DMS153 treated with DMSO at 0.1 percent for 48 hours (cell line): ENCODE measurements at regions not wholly inside any gene's neighbourhood (a gene's known extent, or its start where the extent isn't known, plus 50 kb on each side); places are given as distances from the start of the nearest gene placed in this dataset.

ENCODE experiments used
- DNase-seq: peaks from one replicate; lab custom pipeline; 2025; ENCODE audit not compliant: unreplicated experiment; lab: John Stamatoyannopoulos, UW

DNA sequence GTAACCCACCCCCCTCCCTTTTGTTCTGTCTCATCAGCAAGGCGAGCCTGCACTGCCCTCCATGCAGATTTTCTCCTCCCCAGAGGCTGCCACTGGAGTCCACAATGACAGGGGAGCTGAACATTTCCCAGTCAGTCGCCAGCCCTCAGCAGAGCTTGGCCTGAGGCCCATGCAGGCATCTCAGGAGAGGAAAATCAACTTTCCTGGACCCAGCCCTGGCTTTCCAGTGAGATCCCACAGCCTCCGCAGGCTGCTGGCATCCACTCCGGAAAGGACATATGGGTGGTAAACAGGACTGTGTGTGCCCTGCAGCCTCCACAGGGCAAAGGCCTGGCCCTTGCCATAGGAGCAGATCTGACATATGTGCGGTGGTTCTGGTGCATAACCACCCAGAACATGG lies 253.8 kb downstream of the TNS1 start:
- no peak for DNase-seq

DNA sequence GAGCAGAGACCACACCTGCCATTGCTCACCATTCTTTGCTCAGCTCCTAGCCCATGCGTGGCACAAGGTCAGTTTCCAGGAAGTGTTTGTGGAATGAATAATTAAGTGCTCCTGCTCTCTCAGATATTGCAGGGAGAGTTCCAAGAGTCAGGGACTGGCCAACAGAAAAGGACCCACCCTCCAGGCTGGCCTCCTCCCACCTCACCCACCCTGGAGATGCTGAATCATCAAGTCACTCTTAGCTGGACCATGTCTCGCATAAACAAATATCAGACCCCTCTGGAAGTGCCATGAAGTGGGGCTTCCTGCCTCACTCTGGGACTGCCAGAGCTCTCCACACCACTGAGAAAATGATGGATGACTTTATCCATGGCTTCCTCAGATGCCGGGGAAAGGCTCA lies 256.0 kb downstream of the TNS1 start:
- DNase-seq: no peak

DNA sequence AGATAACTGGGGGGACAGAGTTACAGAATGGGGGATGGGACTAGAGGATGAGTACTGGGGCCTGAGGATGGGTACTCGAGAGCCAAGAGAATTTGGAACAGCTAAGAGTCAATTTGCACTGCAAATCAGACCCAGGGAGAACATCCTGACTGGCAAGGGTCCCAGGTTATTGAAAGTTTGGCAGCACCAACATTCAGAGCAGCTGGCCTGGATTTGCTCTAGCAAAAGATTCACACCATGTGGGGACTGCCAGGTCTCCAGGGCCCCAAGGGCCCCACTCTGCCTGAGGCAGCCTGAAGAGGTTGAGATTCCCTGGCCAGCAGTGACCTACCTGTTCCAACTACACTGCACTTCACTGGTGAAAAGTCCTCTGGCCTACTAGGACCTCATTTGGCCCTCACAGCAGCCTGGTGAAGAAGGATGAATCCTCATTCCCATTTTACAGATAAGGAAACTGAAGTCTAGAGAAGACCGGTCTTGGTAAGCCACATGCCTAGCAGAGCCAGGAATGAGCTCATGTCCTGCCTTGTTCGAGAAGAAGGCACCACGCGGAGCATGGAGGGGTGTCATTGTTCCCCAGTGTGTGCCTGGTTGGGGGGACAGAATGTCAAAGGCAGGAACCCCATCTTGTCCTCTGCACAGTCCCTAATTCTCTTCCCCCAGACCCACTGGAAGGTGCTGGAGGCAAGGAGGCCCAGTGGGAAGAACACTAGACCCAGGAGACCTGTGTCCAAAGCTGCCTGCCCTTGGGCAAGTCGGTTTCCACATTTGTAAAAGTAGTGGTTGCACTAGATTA lies 258.6 kb downstream of the TNS1 start:
- no peak for DNase-seq

DNA sequence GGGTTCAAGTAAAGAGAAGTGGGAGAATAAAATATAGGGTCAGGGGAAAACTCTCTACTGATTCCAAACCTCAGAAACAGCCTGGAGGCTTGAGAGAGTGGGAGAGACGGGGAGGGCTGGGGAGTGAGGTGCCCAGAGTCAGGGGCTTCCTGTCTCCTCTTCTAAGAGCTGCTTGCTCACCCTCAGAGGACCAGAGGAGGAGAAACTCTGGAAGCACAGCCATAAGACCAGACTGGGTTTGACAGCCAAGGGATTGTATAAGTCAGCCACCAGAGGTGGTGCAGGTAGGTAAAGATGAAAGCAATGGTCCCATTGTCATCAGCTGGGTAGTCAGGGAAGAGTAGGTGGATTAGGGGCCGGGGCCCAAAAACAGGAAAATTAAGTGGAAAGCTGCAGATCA lies 259.4 kb downstream of the TNS1 start:
- DNase-seq: no peak

DNA sequence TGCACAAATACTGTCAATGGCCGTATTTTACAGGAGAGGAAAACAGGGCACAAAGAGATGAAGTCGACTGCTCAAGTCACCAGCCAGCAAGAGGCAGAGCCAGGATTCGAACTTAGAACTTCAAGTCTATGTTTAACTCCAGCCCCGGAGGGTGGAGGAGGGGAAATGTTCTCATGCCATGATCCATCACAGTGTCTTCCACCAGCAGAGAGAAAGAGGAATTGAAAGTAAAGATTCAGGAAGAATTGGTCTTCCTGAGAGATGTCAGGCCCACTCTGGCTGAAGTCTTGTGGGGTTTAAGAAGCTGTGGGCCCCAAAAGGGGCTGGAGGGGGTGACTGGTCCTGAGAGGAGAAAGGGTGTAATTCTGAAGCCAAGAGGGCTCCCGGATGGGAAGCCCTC lies 260.0 kb downstream of the TNS1 start:
- no peak for DNase-seq

DNA sequence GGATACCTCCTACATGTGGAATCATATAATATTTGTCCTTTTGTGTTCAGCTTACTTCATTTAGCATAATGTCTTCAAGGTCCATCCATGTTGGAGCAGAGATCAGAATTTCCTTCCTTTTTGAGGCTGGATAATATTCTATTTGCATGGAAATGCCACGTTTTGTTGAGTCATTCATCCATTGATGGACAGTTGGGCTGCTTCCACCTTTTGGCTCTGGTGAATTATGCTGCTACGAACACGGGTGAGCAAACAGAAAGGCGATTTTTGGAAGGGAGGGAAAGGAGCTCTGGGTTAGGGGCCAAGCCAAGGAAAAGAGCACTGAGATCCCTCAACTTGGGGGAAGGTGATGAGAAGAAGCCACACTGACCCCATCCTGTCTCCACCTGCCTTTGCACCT lies 260.5 kb downstream of the TNS1 start:
- DNase-seq: no peak

DNA sequence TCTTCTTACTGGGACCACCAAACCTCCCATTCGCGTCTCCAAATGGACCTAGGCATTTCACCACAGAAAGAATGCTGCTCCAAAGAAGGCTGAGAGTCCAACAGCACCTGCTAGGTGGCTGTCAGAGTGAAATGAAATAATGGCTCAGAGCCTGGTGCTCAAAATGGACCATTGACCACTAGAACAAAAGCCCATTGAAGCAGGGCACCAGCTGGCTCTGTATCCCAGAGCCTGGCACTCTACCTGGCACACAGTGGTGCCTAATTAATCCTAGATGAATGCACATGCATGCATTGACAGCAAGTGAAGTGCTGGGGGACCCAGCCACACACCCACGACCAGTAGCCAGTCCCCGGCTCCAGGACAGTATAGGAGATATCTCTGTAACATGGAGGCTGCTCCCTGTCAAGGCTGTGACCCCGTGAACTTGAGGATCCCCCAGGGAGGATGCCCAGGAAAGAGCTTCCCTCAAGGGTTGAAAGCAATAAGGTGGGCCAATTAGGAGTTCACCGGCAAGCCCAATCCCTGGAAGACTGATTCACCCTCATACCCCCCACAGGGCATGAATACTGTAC lies 261.3 kb downstream of the TNS1 start:
- no peak for DNase-seq

DNA sequence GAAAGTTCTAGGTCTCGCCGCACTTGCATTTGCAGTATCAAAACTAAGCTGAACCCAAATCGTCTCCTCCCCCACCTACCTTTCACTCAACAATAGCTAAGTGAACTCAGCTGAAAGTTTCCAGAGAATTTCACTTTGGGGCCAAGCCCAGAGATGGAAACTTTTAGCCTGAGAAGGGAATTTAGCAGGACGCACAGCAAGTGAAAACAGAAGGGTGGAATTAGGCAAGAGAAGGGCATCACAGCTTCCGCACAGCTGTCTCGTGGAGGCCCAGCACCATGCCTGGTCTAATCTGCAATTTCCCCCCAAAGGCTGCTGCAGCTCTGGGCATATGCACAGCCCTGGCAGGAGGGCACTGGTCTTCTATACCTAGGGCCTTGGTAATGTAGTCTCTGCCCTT lies 262.0 kb downstream of the TNS1 start:
- DNase-seq: no peak

DNA sequence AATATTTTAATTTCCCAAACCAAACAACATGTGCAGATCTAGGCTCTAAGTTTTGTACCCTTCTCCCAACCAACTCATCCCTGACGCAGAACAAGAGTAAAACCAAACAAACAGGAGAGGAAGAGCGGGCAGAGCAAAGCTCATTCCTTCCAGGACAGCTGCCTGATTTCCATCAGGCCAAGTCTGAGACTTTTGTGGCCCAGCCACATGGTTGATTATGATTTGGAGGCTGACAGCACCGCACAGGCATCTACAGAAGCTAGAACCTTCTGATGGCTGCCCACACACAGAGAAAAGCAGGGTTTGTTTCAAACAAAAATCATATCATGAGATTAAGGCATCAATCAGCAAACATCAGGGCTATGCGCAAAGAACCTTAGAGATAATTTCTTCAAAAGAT lies 262.6 kb downstream of the TNS1 start:
- no peak for DNase-seq

DNA sequence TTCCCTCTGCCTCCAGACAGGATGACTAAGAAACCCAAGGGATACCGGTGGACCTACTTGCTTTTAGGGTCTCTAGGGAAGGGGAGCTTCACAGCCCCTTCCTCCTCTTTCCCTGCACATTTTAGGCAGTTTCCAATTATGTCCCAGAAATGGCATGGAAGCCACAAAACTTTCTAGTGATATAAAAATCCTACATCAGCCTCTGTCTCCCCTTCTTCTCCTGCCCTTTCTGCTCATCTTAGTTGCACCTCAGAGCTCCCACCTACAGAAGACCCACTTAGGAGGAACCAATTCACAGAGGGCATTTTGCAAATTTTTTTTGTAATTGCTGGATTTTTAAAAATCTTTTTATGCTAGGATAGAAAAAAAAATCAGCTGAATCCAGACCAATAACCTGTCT lies 263.1 kb downstream of the TNS1 start:
- DNase-seq: no peak

DNA sequence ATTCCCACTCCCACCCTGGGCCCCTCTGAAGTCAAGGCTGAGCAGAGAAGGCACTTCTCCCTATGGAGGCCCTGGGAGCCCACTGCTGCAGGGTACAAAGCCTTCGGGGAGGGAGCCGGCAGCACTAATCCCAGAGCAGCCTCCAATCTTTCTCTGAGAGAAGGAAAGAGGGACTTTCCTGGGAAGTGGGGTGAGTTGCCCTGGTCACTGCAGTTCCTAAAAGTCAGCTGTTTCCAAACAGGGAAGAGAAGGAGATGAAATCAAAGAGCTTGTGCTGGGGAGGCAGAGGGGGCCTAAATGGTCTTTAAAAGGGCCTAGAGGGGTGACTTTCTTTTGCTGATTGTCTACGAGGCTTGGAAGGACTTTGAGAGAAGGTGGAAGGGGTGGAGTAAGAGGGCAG lies 264.7 kb downstream of the TNS1 start:
- DNase-seq: no peak

DNA sequence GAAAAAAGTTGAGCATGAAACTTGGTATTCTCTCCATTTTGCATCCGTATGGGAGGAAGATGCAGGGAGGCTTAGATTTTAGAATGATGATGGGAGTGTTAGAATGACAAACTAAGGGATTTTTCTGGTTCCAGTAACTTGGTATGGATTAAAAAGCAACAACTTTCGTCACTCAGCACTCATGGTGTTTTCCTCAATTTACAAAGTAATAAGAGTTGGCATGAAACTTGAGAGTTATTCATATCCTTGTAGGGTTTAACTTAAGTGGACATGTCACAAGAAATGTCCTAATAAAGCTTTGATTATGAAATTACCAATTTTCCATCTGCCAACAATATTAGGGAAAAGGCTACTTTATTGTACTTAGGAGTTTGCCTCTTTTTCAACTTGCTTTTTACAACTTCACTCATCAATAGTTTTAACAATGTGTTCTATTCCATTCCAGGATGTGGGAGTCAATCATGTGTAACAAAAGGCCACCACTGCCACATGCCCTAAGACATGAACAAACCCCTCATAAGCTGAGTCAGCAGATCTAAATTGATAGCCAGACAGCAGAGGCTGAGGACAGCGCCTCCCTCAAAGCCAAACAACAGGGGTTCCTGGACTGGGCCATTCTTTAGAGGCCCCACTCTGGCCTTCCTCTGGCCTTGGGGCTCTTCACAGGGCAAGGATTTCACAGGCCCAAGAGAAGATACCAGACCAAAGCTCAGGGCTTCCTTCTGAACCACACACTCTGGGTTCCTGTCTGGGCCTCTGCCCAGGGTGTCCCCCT lies 265.8 kb downstream of the TNS1 start:
- DNase-seq: no peak

DNA sequence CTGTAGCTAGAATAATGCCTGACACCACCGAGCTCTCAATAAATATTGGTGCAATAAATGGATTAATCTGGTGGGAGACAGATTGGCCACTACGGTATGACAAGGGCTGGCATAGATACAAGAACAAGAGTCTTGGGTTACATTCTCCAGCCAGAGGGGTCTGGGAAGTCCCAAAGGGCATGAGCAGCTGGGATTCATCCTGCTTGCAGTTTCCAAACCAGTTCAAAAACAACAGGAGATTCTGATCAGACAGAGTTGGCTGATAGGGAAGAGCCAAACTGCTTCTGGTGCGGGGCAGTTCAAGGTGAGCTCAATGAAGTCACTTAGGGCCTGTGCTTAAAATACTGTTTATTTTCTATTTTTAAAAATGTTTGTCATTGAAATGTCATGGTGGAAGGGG lies 266.9 kb downstream of the TNS1 start:
- no peak for DNase-seq

DNA sequence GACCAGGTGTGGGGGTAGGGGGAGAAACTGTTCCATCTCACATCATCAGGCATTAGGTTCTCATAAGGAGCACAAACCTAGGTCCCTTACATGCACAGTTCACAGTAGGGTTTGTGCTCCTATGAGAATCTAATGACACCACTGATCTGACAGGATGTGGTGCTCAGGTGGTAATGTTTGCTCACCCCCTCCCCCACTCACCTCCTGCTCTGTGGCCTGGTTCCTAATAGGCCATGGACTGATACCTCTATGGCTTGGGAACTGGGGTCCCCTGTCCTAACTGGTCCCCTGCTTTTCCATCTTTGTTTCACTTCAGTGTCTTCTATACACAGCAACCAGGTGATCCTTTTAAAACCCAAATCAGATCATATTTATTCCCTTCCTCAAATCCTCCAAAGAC lies 267.8 kb downstream of the TNS1 start:
- DNase-seq: no peak

DNA sequence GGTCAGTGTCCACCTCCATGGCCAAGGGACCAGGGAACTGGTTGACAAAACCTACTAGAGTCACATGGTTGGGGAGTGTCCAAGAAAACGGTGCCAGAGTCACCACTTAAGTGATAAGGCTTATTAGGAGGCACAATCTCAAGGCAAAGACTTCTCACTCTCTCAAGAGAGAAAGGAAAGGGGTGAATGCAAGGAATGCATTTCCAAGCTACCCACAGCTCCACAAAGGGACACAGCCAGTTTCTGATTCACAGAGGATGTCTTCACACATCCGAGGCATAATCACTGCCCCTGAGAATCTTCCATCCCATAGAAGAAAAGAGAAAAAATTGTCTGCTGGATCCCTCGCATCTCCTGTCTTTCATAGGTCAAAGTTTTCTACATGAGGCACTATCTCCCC lies 269.3 kb downstream of the TNS1 start:
- DNase-seq: no peak

DNA sequence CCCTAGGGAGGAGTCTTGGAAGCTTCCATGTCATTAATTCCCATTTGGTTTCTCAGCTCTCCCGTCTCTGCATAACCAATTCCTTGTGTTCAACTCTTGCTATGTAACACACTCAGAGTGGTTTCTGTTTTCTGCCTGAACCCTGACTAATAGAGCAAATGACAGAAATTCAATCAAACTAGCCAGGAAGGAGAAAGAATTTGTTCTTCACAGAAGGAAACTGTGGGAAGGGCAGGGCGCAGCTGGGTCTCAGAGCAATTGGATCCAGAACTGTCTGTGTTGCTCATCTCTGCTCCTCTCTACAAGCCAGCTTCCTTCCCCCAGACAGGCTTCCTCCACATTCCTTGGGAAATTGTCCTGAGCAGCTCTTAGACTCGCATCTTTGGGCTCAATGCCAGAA lies 269.8 kb downstream of the TNS1 start:
- no peak for DNase-seq

DNA sequence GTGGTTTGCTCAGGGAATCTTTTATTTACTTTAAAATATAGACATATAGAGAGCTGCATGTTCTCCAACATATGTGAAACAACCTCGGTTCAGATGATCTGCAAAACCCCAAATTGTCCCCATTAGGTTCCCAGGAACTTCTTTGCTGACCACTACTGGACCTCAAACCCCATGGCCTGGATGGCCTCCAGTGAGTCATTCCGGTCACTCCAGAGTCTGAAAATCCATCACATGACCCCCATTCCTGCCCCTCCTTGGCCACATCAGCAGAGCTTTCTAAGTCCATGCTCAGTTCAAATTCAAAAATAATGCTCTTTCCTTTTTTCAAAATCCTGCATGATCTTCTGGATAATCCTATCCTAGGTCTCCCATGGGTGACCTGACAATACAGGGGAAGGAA lies 271.0 kb downstream of the TNS1 start:
- DNase-seq: no peak

DNA sequence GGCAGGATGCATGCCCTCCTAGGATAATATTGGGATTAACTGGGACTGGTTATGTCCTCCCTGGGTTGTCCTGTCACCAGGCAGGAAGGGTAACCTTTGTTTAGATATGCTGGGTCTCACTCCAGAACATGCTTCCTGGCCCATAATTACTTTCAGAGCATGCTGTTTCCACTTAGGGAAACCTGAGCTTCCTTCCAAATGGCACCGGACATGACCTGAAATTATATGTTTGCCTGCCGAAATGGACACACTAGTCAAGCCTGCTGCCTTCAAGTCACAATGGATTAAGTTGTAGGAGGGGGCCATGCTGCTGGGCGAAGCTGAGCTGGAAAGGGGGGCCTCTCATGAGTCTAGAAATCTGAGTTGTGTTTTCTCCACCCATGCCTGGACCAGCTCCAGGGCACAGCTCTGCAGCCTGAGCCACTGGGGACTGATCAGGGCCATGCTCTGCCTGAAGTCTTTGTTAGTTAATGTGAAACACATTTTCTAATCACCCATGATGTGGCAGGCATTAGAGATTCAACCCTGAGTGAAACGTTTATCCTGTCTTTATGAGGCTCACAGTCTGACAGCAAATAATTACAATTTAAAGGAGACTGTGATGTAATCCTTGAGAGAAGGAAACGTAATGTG lies 273.3 kb downstream of the TNS1 start:
- no peak for DNase-seq

DNA sequence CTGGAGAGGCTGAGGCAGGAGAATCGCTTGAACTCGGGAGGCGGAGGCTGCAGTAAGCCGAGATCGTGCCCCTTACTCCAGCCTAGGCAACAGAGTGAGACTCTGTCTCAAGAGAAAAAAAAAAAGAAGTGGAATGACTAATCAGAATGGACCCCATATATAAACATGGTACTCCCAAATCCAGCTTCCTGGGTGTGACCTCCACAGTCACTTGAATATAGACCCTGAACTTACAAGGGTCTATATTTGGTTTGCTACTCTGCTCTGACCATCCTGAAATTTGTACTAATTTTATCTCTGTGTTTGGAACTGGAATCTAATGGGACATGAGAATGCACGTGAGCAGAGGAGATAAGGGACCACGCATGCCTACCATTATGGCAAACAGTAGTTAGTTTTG lies 275.0 kb downstream of the TNS1 start:
- no peak for DNase-seq

DNA sequence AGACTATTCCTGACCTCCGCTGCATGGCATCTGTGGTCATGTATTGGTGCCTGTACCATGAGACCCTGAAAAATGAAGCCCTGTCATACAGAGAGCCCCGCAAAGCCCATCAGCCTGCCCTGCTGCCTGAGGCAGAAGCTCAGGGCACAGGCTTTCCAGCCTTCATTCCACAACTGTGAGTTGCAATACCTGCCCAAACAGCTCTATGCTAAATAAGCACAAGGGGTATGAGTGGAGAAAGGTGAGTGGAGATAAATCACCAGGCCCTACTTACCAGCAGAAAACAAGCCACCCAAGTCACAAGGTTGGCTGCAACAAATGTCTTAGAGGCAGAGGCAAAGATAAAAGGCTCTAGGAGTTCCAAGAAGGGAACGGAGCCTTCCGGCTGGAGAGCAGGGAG lies 277.4 kb downstream of the TNS1 start:
- no peak for DNase-seq

DNA sequence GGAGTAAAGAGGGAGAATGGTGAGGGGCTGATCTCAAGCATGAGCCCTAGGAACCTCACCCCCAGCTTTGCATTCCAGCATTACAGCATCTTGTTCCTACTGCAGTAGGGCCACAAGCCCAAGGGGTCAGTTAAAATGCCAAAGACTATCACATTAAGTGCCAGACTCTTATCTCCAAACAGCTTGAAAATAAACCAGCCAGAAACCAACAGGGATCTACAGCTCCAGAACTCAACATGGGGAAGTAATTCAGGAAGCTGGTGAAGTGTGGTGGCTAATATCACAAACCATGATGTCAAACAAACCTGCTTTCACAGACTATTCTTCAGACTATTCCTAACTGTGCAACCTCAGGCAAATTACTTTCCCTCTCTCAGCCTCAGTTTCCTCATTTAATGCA lies 278.3 kb downstream of the TNS1 start:
- no peak for DNase-seq

DNA sequence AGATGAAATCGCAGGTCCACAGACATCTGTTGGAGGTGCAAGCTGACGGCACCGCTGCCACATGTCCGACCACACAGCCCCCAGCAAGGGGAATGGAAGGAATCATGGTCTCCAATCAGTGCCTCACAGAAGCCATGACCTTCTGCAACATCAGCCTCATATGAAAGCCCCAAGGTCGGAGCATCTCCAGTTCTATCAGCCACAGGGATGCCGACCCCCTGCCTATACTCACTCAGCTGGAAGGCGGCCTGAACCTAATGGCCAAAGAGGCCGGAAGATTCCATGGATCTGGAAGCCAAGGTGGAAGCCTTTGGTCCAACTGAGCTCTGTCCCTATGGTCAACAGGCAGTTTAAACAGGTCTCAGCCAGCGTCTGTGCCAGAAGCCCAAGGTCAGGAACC lies 278.8 kb downstream of the TNS1 start:
- no peak for DNase-seq
